Activated T-helper 17 cell treated with anti-CD3 and anti-CD28 coated beads, Interleukin-2, amount 50 U/mL, for 72 hours (primary cell): ENCODE measurements at regions not wholly inside any gene's neighbourhood (a gene's known extent, or its start where the extent isn't known, plus 50 kb on each side); places are given as distances from the start of the nearest gene placed in this dataset.

Experiments
- ATAC-seq: fragments of 150-1000 bp; cut with Tn5 transposase; replicated peaks from 2 replicates; pipeline ENCODE4 v1.10.0; 2021; ENCODE audit warnings: mild to moderate bottlenecking, moderate library complexity
- H3K27ac Mint-ChIP-seq: one replicate; pipeline ENCODE4 v1.8.0; 2022; ENCODE audit warnings: mixed read lengths
- H3K27me3 Mint-ChIP-seq: one replicate; pipeline ENCODE4 v1.8.0; 2022; ENCODE audit warnings: mixed read lengths
- H3K36me3 Mint-ChIP-seq: one replicate; pipeline ENCODE4 v1.8.0; 2022; ENCODE audit warnings: low read depth, mild to moderate bottlenecking, mixed read lengths
- H3K4me1 Mint-ChIP-seq: one replicate; pipeline ENCODE4 v1.8.0; 2022; ENCODE audit warnings: mixed read lengths
- H3K4me3 Mint-ChIP-seq: one replicate; pipeline ENCODE4 v1.8.0; 2022; ENCODE audit warnings: mild to moderate bottlenecking, mixed read lengths
- H3K9me3 Mint-ChIP-seq: one replicate; pipeline ENCODE4 v1.8.0; 2022; ENCODE audit warnings: mixed read lengths

DNA sequence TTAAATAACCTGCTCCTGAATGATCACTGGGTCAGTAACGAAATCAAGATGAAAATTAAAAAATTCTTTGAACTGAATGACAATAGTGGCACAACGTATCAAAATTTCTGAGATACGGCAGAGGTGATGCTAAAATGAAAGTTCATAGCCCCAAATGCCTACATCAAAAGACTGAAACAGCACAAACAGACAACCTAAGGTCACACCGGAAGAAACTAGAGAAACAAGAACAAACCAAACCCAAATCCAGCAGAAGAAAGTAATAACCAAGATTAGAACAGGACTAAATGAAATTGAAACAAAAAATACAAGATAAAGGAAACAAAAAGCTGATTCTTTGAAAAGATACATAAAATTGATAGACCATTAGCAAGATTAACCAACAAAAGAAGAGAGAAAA is 324.1 kb downstream of the RBM26 start:
- Mint-ChIP-seq H3K9me3 (no peaks in the 10 kb centered on the region), H3K36me3 (no peaks in the 10 kb centered on the region), H3K4me3 (no peak overlapping the region), H3K27me3 (peaks cover 4% of the 10 kb centered on the region), H3K4me1 (no peaks in the 10 kb centered on the region), H3K27ac (no peak overlapping the region)
- ATAC-seq = no peak

DNA sequence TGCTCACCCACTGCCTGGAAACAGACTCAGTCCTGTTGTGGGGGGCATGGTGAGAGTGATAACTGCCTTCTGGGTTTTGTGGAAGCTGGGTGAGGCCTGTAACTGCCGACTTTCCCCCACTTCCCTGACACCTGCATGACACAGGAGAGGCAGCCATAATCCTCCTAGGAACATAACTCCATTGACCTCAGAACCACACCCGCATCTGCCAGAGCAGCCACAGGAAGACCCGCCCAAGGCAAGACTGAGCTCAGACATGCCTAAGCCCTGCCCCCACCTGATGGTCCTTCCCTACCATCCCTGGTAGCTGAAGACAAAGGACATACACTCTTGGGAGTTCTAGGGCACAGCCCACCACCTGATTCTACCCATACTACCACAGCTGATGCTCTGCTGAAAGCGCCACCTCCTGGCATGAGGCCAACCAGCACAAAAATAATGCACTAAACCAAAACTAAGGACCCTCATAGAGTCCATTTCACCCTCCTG is 326.7 kb downstream of the RBM26 start:
- H3K27me3 Mint-ChIP-seq = no peaks in the 10 kb centered on the region
- no peak overlapping the region for H3K4me3 Mint-ChIP-seq
- no peak for ATAC-seq
- no peaks in the 10 kb centered on the region for H3K9me3 Mint-ChIP-seq
- H3K36me3 Mint-ChIP-seq = no peaks in the 10 kb centered on the region
- no peak overlapping the region for H3K27ac Mint-ChIP-seq
- H3K4me1 Mint-ChIP-seq = no peaks in the 10 kb centered on the region

DNA sequence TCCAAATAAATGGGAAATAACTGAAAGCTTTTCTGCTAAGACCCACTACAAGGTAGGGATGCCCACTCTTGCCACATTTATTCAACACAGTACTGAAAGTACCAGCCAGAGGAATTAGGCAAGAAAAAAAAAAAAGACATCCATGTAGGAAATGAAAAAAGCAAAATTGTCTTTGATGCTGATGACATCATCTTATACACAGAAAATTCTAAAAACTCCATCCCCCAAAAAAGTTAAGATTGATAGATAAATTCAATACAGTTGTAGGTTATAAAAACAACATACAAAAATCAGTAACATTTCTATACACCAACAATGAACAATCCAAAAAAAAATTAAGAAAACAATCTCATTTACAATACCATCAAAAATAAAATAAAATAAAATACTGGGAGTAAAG is 330.4 kb downstream of the RBM26 start:
- Mint-ChIP-seq H3K36me3 (no peaks in the 10 kb centered on the region), H3K27ac (no peak overlapping the region), H3K9me3 (no peaks in the 10 kb centered on the region), H3K4me3 (no peak overlapping the region), H3K4me1 (no peaks in the 10 kb centered on the region), H3K27me3 (no peaks in the 10 kb centered on the region)
- ATAC-seq = no peak

DNA sequence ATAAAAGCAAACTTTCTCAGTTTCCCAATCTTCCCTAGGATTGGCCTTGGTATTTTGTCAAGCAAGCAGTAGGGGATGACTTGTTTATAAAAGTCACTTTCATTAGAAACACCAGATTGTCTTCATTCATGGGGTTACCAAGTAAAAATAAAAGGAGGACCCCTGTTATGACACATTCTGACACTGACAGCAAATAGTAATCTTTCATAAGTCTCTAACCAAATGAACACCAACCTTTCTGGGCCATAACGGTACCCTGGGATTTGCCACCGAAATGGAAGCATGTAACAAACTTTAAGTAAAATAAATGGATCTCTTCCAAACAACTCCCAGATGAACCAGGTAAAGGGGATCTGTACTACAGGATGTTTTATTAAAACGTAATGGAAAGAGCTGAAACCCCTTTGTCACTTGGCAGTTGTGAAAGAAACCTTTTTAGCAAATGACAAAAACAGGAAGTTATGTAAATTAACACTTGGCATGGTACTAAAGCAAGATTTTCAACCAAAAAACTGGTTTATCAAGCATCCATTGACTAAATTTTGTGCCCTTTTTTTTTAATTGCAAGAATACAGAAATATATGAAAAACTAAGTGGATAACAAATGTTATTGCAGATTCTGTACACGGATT is 335.6 kb downstream of the RBM26 start:
- no peaks in the 10 kb centered on the region for H3K36me3 Mint-ChIP-seq
- no peak overlapping the region for H3K4me3 Mint-ChIP-seq
- no peak for ATAC-seq
- H3K27ac Mint-ChIP-seq = no peak overlapping the region
- no peaks in the 10 kb centered on the region for H3K9me3 Mint-ChIP-seq
- peaks cover 26% of the 10 kb centered on the region for H3K27me3 Mint-ChIP-seq
- H3K4me1 Mint-ChIP-seq = no peaks in the 10 kb centered on the region

DNA sequence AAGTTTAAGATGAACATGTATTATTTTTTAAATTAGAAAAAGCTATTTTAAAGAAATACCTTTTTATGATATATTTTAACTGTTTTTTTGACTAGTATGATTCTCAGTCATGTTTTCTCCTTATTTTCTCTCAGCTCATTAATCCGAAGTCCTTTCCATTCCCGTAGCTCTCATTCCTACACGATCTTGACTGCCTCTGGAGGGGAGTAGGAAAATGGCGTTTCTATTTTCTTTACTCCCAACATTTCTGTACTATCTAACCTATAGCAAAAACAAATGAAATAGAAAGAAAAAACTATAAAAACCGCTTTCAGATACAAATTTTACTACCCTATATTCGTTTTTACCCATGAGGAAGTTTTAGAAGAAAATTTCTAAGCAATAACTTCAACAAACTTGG is 343.8 kb downstream of the RBM26 start:
- Mint-ChIP-seq H3K4me1 (no peaks in the 10 kb centered on the region), H3K9me3 (no peaks in the 10 kb centered on the region), H3K4me3 (no peak overlapping the region), H3K27me3 (peaks cover 21% of the 10 kb centered on the region), H3K36me3 (no peaks in the 10 kb centered on the region), H3K27ac (no peak overlapping the region)
- ATAC-seq = no peak

DNA sequence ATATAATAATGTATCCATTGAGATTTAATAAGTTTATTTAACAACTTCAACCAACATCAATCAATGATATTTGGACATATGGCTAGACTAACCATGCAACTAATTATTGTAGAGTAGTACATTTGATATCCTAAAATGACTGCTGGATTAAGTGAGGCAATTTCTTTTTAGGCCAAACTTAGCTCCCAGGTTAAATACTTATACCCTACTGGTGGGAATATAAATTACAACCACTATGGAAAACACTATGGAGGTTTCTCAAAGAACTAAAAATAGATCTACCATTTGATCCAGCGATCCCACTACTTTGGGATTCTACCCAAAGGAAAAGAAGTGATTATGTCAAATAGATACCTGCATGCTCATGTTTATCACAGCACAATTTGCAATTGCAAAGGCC is 345.8 kb downstream of the RBM26 start:
- peaks cover 11% of the 10 kb centered on the region for H3K27me3 Mint-ChIP-seq
- H3K4me1 Mint-ChIP-seq = no peaks in the 10 kb centered on the region
- H3K4me3 Mint-ChIP-seq = no peak overlapping the region
- no peaks in the 10 kb centered on the region for H3K36me3 Mint-ChIP-seq
- no peak overlapping the region for H3K27ac Mint-ChIP-seq
- ATAC-seq = no peak
- no peaks in the 10 kb centered on the region for H3K9me3 Mint-ChIP-seq

DNA sequence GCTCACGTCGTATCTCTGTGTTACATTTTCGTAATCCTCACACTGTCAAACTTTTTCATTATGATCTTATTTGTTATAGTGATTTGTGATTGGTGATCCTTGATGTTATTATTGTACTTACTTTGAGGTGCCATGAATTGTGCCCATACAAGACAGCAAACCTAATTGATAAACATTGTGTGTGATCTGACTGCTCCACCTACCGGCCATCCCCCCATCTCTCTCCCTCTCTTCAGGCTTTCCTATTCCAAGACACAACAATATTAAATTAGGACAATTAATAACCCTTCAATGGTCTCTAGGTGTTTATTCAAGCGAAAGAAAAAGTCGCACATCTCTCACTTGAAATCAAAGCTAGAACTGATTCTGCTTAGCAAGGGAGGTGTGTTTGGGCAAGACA is 349.3 kb downstream of the RBM26 start:
- Mint-ChIP-seq H3K9me3 (no peaks in the 10 kb centered on the region), H3K4me1 (no peaks in the 10 kb centered on the region), H3K36me3 (no peaks in the 10 kb centered on the region), H3K27me3 (no peaks in the 10 kb centered on the region), H3K27ac (no peak overlapping the region), H3K4me3 (no peak overlapping the region)
- ATAC-seq = no peak

DNA sequence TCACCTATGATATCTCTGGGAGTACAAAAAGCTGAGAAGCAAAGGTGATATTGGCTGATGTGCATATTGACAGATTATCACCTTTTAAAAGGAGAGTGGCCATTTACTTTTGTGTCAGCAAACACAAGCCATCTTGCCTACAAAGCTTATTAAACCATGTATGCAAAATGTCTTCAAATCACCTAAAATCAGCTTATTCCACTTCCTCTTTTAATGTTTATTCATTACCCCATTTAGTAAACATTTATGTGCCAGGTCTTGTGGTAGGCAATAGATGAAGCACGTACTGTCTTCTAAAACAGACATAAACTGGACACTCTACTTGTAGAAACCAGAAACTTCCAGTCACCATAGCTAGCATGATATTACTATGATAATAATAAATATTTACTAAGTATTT is 354.6 kb downstream of the RBM26 start:
- no peaks in the 10 kb centered on the region for H3K36me3 Mint-ChIP-seq
- no peak overlapping the region for H3K27ac Mint-ChIP-seq
- H3K9me3 Mint-ChIP-seq = no peaks in the 10 kb centered on the region
- no peak for ATAC-seq
- no peak overlapping the region for H3K4me3 Mint-ChIP-seq
- no peaks in the 10 kb centered on the region for H3K4me1 Mint-ChIP-seq
- H3K27me3 Mint-ChIP-seq = no peaks in the 10 kb centered on the region

DNA sequence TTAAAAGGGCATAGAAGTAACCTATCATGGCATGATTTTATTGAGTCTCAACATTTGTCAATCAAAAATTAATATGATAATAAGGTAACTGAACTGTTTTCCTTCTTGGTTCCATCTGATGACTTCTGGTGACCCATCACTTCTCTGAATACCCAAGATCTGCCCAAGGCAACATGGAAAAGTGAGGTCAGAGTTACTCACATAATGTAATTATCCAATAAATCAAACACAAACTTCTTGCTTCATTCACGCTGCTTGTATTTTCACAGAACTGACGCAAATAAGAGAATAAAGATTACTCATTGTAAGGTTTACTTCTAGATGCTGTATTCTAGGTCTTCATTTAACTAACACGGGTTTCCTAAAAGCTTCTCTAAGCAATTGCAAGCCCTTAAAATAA is 361.6 kb downstream of the RBM26 start:
- Mint-ChIP-seq H3K27ac (no peak overlapping the region), H3K27me3 (peaks cover 11% of the 10 kb centered on the region), H3K4me1 (no peaks in the 10 kb centered on the region), H3K36me3 (no peaks in the 10 kb centered on the region), H3K4me3 (no peak overlapping the region), H3K9me3 (no peaks in the 10 kb centered on the region)
- ATAC-seq = no peak

DNA sequence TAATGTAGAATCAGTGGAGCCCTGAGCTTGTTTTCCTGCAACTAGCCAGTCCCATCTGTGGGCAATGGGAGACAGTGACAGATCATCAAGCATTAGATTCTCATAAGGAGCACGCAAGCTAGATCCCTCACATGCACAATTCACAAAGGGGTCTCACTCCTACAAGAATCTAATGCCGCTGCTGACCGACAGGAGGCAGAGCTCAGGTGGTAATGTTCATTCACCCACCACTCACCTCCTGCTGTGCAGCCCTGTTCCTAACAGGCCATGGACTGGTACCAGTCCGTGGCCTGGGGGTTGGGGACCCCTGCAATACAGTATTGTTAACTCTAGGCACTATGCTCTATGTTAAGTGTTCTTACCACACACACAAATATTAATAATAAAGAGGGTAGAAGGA is 362.8 kb downstream of the RBM26 start:
- H3K9me3 Mint-ChIP-seq = no peaks in the 10 kb centered on the region
- H3K4me3 Mint-ChIP-seq = no peak overlapping the region
- ATAC-seq = no peak
- no peak overlapping the region for H3K27ac Mint-ChIP-seq
- H3K36me3 Mint-ChIP-seq = no peaks in the 10 kb centered on the region
- no peaks in the 10 kb centered on the region for H3K4me1 Mint-ChIP-seq
- H3K27me3 Mint-ChIP-seq = peaks cover 11% of the 10 kb centered on the region

DNA sequence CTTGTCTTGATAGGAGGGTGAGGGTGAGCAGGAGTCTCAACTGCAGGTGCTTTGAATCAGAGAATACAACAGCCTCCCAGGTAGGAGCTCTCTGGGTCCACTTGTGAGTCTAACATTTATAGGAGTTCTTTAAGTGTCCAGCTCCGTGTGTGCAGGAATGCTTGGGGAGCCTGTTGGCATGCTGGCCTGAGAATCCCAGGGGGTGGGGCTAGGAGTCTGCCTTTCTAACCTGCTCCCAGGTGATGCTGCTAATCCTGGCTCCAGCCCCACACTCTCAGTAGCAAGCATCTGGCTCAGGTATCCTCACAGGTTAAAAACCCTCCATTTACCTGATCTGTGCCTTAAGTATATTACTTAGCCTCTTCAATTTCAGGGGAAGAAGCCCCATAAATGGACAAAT is 368.9 kb downstream of the RBM26 start:
- Mint-ChIP-seq H3K4me3 (no peak overlapping the region), H3K27me3 (peaks cover 11% of the 10 kb centered on the region), H3K4me1 (no peaks in the 10 kb centered on the region), H3K27ac (no peak overlapping the region), H3K36me3 (no peaks in the 10 kb centered on the region), H3K9me3 (no peaks in the 10 kb centered on the region)
- ATAC-seq = no peak

DNA sequence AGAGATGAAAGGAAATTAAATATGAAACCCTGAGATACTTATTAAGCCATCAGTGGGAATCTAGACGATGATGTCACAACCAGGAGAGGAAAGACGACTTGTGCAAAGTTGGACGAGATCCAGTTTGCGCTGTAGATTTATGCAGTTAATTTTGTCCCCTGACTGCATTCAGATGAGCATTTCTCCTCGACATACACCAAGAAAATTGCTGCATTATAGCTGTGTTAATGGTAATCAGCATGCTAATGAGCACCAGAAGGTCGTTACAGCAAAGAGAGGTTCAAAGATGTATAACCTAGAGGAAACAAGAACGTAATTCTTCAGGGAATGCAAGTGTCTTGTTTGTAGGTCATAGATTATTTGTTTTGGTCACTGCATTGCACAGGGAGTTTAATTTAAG is 371.7 kb downstream of the RBM26 start:
- Mint-ChIP-seq H3K27ac (no peak overlapping the region), H3K27me3 (peaks cover 12% of the 10 kb centered on the region), H3K4me1 (no peaks in the 10 kb centered on the region), H3K9me3 (no peaks in the 10 kb centered on the region), H3K36me3 (no peaks in the 10 kb centered on the region), H3K4me3 (no peak overlapping the region)
- ATAC-seq = no peak

DNA sequence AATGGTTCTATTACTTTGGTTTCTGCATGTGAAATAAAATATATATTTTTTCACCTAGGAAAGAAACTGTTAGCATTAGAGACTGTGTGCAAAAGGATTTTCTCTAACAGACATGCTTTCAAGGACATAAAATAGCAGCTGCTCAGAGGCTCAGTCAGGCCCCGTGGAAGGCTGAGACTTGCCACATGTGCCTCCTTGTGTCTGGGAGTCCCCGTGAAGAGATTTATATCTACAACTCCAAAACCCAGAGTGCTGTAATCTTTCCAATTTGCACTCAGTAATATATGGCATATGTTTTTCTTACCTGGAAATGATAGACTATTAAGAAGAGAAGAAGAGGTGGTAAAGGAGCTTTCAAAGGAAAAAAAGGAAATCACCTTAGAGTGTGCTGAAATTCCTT is 371.6 kb upstream of the OBI1 start:
- Mint-ChIP-seq H3K36me3 (no peaks in the 10 kb centered on the region), H3K4me3 (no peak overlapping the region), H3K4me1 (no peaks in the 10 kb centered on the region), H3K27me3 (peaks cover 14% of the 10 kb centered on the region), H3K27ac (no peak overlapping the region), H3K9me3 (no peaks in the 10 kb centered on the region)
- no peak for ATAC-seq

DNA sequence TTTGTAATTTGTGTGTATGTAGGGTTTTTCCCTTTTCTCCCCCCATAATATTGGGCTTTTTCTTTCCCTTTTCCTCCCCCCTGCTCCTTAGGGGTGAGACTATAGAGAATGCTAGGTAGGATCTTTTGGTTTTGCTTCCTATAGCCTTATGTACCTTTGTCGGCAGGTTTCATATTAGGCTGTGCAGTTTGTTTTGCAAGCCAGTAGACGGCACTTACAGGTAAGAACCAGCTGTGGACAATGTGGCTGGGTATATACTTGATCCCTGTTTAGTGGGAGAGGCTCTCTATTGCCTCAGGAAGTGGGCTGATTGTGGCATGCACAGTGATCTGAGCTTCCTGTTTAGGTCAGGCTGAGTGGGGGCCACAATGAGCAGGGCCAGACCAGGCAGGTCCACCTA is 359.2 kb upstream of the OBI1 start:
- H3K4me3 Mint-ChIP-seq = no peak overlapping the region
- no peak overlapping the region for H3K27ac Mint-ChIP-seq
- no peaks in the 10 kb centered on the region for H3K9me3 Mint-ChIP-seq
- no peaks in the 10 kb centered on the region for H3K4me1 Mint-ChIP-seq
- H3K36me3 Mint-ChIP-seq = no peaks in the 10 kb centered on the region
- H3K27me3 Mint-ChIP-seq = peaks cover 11% of the 10 kb centered on the region
- no peak for ATAC-seq

DNA sequence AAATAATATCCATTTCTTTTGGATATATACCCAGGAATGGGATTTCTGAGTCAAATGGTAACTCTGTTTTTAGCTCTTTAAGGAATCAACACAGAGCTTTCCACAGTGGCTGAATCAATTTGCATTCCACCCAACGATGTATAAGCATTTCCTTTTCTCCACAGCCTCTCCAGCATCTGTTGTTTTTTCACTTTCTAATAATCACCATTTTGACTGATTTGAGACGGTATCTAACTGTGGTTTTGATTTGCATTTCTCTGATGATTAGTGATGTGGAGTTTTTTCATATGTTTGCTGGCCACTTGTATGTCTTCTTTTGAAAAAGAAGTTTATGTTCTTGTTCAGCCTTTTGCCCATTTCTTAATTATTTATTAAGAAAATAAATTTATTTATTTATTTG is 352.2 kb upstream of the OBI1 start:
- H3K27me3 Mint-ChIP-seq = peaks cover 6% of the 10 kb centered on the region
- no peaks in the 10 kb centered on the region for H3K4me1 Mint-ChIP-seq
- no peak for ATAC-seq
- H3K36me3 Mint-ChIP-seq = no peaks in the 10 kb centered on the region
- no peak overlapping the region for H3K4me3 Mint-ChIP-seq
- H3K9me3 Mint-ChIP-seq = no peaks in the 10 kb centered on the region
- no peak overlapping the region for H3K27ac Mint-ChIP-seq
